Parathyroid adenoma (tissue), 2 donors: ENCODE measurements at regions not wholly inside any gene's neighbourhood (a gene's known extent, or its start where the extent isn't known, plus 50 kb on each side); places are given as distances from the start of the nearest gene placed in this dataset.

ENCODE experiments used
- H2AFZ ChIP-seq: fragments of 300-600 bp; sonication (generic); one replicate; pipeline ENCODE4 v1.7.0; 2017; ENCODE audit warnings: antibody characterized with exemption, mild to moderate bottlenecking
- H3K27ac ChIP-seq: fragments of 300-600 bp; sonication (generic); one replicate; pipeline ENCODE4 v1.7.0; 2017
- H3K27me3 ChIP-seq: fragments of 300-600 bp; sonication (generic); one replicate; pipeline ENCODE4 v1.7.0; 2017; ENCODE audit warnings: low read length; ENCODE audit not compliant: control insufficient read depth, insufficient read depth
- H3K36me3 ChIP-seq: fragments of 300-600 bp; sonication (generic); one replicate; pipeline ENCODE4 v1.7.0; 2017; ENCODE audit warnings: low read length; ENCODE audit not compliant: control insufficient read depth, insufficient read depth
- H3K4me1 ChIP-seq: fragments of 300-600 bp; sonication (generic); one replicate; pipeline ENCODE4 v1.7.0; 2017; ENCODE audit warnings: control low read depth
- H3K4me2 ChIP-seq: fragments of 300-600 bp; sonication (generic); one replicate; pipeline ENCODE4 v1.7.0; 2017; ENCODE audit warnings: low read length
- H3K4me3 ChIP-seq: fragments of 300-600 bp; sonication (generic); one replicate; pipeline ENCODE4 v1.7.0; 2017; ENCODE audit warnings: low read depth, low read length
- H3K79me2 ChIP-seq: fragments of 300-600 bp; sonication (generic); one replicate; pipeline ENCODE4 v1.7.0; 2017; ENCODE audit warnings: control low read depth
- H3K9ac ChIP-seq: fragments of 300-600 bp; sonication (generic); one replicate; pipeline ENCODE4 v1.7.0; 2017; ENCODE audit warnings: mild to moderate bottlenecking
- H3K9me3 ChIP-seq: fragments of 300-600 bp; sonication (generic); one replicate; pipeline ENCODE4 v1.7.0; 2017; ENCODE audit warnings: low read length; ENCODE audit not compliant: control insufficient read depth
- CTCF ChIP-seq: fragments of 300-600 bp; sonication (generic); IDR thresholded peaks from one replicate; pipeline ENCODE4 v1.7.0; 2017; ENCODE audit warnings: antibody characterized with exemption, mild to moderate bottlenecking
- donor health status: primary hyperparathyroidism.

GRCh38 chr17:79541056-79541850 is 69.6 kb downstream of the RBFOX3 start:
- Histone ChIP-seq H3K9ac (no peak overlapping the region), H3K27me3 (peaks cover 3% of the 10 kb centered on the region), H3K79me2 (no peaks in the 10 kb centered on the region), H3K4me1 (no peaks in the 10 kb centered on the region), H3K27ac (no peak overlapping the region), H3K4me2 (no peak overlapping the region), H3K9me3 (peaks cover 3% of the 10 kb centered on the region), H3K4me3 (no peak overlapping the region), H3K36me3 (no peaks in the 10 kb centered on the region), H2AFZ (no peak overlapping the region)
- no peak for TF ChIP-seq CTCF

- Histone ChIP-seq H3K79me2 (no peaks in the 10 kb centered on the region), H3K9ac (no peak overlapping the region)
Measured at GRCh38 chr17:79539944-79540705, 70.7 kb downstream of the RBFOX3 start.

GRCh38 chr17:79538291-79538690 is 72.6 kb downstream of the RBFOX3 start:
- no peak overlapping the region for H2AFZ ChIP-seq

More at GRCh38 chr17:79539944-79540705, 70.7 kb downstream of the RBFOX3 start:
- Histone ChIP-seq H2AFZ (no peak overlapping the region), H3K27ac (no peak overlapping the region), H3K36me3 (no peaks in the 10 kb centered on the region), H3K9me3 (peaks cover 3% of the 10 kb centered on the region), H3K4me3 (no peak overlapping the region), H3K4me1 (no peaks in the 10 kb centered on the region), H3K4me2 (no peak overlapping the region), H3K27me3 (peaks cover 3% of the 10 kb centered on the region)
- no peak for TF ChIP-seq CTCF

GRCh38 chr17:79537686-79538085 is 73.2 kb downstream of the RBFOX3 start:
- Histone ChIP-seq H3K79me2 (no peaks in the 10 kb centered on the region), H3K9me3 (peaks cover 3% of the 10 kb centered on the region), H3K9ac (no peak overlapping the region), H3K4me1 (no peaks in the 10 kb centered on the region), H2AFZ (no peak overlapping the region), H3K36me3 (no peaks in the 10 kb centered on the region), H3K27ac (no peak overlapping the region), H3K4me3 (no peak overlapping the region), H3K27me3 (no peaks in the 10 kb centered on the region), H3K4me2 (no peak overlapping the region)
- no peak for TF ChIP-seq CTCF

More at GRCh38 chr17:79538291-79538690, 72.6 kb downstream of the RBFOX3 start:
- Histone ChIP-seq H3K27ac (no peak overlapping the region), H3K9me3 (peaks cover 3% of the 10 kb centered on the region), H3K79me2 (no peaks in the 10 kb centered on the region), H3K36me3 (no peaks in the 10 kb centered on the region), H3K4me1 (no peaks in the 10 kb centered on the region), H3K4me2 (no peak overlapping the region), H3K27me3 (peaks cover 3% of the 10 kb centered on the region), H3K9ac (no peak overlapping the region), H3K4me3 (no peak overlapping the region)
- no peak for TF ChIP-seq CTCF
